K562 (cell line): ENCODE measurements at regions not wholly inside any gene's neighbourhood (a gene's known extent, or its start where the extent isn't known, plus 50 kb on each side); places are given as distances from the start of the nearest gene placed in this dataset.
A peak's percentile ranks its signal among the peaks of the same experiment; 100 is the strongest.

ENCODE experiments used
- CEBPB ChIP-seq: fragments of 450-650 bp; IDR thresholded peaks from 2 replicates; pipeline ENCODE4 v1.6.1; 2016; ENCODE audit warnings: missing genetic modification characterization, missing compliant biosample characterization
- CXXC5 ChIP-seq: fragments of 250-450 bp; sonication (Bioruptor Pico); IDR thresholded peaks from 2 replicates; pipeline ENCODE4 v1.8.0; 2022; ENCODE audit warnings: inconsistent platforms, mild to moderate bottlenecking, moderate library complexity
- EP300 ChIP-seq: IDR thresholded peaks from 2 replicates; pipeline ENCODE4 v1.6.1; 2012; ENCODE audit warnings: low read length, improper control_type of control experiment
- RCOR1 ChIP-seq, 2 experiments: IDR thresholded peaks; 2 replicates each; pipeline ENCODE4 v1.6.1; 2012; ENCODE audit warnings: low read depth in 2 of 2, low read length in 2 of 2, borderline replicate concordance in 1 of 2, improper control_type of control experiment in 1 of 2
- ZNF316 ChIP-seq: fragments of 450-650 bp; IDR thresholded peaks from 2 replicates; pipeline ENCODE4 v1.6.1; 2016
- TF ChIP-seq, protein P1 (sequence below): fragments of 200-600 bp; sonication (generic); IDR thresholded peaks from one replicate; pipeline ENCODE4 v1.6.1; 2012; ENCODE audit warnings: mild to moderate bottlenecking, low read depth, low read length, inconsistent platforms
- TF ChIP-seq, protein P2 (sequence below), 2 experiments: fragments of 450-650 bp; conservative IDR thresholded peaks; 2 replicates each; pipeline ENCODE4 v1.6.1; 2017; ENCODE audit warnings: mild to moderate bottlenecking in 2 of 2, moderate library complexity in 2 of 2
- TF ChIP-seq, protein P3 (sequence below): fragments of 250-450 bp; sonication (Bioruptor Pico); IDR thresholded peaks from 2 replicates; pipeline ENCODE4 v1.4.0; 2020

DNA sequence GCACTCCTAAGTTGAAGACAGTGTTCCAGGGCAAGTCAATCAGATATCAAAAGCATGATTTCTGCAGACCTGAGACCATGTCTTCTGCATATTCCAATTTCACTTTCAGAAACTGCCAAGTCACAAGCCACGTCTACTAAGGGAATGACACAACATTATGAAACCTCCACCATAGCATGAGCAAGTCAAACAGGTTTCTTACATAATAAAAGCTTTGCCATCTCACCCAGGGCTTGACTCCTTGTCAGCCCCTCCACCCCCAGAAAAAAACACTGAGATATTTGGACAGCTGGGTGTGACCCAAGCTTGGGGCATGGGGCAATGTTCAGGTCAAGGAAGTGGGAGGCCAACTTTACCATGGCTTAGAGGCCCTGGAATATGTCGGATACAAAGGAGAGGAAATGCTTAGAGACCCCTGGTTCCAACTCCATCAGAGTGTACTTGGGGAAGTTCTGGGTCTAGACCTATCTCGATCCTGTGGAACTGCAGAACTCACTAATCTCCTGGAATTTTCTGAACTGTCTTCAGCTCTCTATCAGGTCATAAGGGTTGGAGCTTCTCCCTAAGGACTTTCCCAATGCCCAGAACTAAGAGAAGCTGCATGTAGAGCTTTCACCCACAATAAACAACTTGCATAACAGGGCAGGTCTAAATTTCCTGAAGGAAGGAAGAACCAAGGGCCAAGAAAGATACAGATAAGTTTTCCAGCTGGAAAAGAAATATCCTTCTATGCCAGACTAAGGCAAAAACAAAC lies 80.6 kb upstream of the NAMPT start (continued):
- TF ChIP-seq, protein P1, sequence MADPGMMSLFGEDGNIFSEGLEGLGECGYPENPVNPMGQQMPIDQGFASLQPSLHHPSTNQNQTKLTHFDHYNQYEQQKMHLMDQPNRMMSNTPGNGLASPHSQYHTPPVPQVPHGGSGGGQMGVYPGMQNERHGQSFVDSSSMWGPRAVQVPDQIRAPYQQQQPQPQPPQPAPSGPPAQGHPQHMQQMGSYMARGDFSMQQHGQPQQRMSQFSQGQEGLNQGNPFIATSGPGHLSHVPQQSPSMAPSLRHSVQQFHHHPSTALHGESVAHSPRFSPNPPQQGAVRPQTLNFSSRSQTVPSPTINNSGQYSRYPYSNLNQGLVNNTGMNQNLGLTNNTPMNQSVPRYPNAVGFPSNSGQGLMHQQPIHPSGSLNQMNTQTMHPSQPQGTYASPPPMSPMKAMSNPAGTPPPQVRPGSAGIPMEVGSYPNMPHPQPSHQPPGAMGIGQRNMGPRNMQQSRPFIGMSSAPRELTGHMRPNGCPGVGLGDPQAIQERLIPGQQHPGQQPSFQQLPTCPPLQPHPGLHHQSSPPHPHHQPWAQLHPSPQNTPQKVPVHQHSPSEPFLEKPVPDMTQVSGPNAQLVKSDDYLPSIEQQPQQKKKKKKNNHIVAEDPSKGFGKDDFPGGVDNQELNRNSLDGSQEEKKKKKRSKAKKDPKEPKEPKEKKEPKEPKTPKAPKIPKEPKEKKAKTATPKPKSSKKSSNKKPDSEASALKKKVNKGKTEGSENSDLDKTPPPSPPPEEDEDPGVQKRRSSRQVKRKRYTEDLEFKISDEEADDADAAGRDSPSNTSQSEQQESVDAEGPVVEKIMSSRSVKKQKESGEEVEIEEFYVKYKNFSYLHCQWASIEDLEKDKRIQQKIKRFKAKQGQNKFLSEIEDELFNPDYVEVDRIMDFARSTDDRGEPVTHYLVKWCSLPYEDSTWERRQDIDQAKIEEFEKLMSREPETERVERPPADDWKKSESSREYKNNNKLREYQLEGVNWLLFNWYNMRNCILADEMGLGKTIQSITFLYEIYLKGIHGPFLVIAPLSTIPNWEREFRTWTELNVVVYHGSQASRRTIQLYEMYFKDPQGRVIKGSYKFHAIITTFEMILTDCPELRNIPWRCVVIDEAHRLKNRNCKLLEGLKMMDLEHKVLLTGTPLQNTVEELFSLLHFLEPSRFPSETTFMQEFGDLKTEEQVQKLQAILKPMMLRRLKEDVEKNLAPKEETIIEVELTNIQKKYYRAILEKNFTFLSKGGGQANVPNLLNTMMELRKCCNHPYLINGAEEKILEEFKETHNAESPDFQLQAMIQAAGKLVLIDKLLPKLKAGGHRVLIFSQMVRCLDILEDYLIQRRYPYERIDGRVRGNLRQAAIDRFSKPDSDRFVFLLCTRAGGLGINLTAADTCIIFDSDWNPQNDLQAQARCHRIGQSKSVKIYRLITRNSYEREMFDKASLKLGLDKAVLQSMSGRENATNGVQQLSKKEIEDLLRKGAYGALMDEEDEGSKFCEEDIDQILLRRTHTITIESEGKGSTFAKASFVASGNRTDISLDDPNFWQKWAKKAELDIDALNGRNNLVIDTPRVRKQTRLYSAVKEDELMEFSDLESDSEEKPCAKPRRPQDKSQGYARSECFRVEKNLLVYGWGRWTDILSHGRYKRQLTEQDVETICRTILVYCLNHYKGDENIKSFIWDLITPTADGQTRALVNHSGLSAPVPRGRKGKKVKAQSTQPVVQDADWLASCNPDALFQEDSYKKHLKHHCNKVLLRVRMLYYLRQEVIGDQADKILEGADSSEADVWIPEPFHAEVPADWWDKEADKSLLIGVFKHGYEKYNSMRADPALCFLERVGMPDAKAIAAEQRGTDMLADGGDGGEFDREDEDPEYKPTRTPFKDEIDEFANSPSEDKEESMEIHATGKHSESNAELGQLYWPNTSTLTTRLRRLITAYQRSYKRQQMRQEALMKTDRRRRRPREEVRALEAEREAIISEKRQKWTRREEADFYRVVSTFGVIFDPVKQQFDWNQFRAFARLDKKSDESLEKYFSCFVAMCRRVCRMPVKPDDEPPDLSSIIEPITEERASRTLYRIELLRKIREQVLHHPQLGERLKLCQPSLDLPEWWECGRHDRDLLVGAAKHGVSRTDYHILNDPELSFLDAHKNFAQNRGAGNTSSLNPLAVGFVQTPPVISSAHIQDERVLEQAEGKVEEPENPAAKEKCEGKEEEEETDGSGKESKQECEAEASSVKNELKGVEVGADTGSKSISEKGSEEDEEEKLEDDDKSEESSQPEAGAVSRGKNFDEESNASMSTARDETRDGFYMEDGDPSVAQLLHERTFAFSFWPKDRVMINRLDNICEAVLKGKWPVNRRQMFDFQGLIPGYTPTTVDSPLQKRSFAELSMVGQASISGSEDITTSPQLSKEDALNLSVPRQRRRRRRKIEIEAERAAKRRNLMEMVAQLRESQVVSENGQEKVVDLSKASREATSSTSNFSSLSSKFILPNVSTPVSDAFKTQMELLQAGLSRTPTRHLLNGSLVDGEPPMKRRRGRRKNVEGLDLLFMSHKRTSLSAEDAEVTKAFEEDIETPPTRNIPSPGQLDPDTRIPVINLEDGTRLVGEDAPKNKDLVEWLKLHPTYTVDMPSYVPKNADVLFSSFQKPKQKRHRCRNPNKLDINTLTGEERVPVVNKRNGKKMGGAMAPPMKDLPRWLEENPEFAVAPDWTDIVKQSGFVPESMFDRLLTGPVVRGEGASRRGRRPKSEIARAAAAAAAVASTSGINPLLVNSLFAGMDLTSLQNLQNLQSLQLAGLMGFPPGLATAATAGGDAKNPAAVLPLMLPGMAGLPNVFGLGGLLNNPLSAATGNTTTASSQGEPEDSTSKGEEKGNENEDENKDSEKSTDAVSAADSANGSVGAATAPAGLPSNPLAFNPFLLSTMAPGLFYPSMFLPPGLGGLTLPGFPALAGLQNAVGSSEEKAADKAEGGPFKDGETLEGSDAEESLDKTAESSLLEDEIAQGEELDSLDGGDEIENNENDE, result no peak
- TF ChIP-seq, protein P2, sequence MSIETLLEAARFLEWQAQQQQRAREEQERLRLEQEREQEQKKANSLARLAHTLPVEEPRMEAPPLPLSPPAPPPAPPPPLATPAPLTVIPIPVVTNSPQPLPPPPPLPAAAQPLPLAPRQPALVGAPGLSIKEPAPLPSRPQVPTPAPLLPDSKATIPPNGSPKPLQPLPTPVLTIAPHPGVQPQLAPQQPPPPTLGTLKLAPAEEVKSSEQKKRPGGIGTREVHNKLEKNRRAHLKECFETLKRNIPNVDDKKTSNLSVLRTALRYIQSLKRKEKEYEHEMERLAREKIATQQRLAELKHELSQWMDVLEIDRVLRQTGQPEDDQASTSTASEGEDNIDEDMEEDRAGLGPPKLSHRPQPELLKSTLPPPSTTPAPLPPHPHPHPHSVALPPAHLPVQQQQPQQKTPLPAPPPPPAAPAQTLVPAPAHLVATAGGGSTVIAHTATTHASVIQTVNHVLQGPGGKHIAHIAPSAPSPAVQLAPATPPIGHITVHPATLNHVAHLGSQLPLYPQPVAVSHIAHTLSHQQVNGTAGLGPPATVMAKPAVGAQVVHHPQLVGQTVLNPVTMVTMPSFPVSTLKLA (conservative IDR thresholded peaks at IDR 0.05), result peak in 1 of 2 experiments; percentile 49; a peak in 2 of 4 replicates
- TF ChIP-seq, protein P3, sequence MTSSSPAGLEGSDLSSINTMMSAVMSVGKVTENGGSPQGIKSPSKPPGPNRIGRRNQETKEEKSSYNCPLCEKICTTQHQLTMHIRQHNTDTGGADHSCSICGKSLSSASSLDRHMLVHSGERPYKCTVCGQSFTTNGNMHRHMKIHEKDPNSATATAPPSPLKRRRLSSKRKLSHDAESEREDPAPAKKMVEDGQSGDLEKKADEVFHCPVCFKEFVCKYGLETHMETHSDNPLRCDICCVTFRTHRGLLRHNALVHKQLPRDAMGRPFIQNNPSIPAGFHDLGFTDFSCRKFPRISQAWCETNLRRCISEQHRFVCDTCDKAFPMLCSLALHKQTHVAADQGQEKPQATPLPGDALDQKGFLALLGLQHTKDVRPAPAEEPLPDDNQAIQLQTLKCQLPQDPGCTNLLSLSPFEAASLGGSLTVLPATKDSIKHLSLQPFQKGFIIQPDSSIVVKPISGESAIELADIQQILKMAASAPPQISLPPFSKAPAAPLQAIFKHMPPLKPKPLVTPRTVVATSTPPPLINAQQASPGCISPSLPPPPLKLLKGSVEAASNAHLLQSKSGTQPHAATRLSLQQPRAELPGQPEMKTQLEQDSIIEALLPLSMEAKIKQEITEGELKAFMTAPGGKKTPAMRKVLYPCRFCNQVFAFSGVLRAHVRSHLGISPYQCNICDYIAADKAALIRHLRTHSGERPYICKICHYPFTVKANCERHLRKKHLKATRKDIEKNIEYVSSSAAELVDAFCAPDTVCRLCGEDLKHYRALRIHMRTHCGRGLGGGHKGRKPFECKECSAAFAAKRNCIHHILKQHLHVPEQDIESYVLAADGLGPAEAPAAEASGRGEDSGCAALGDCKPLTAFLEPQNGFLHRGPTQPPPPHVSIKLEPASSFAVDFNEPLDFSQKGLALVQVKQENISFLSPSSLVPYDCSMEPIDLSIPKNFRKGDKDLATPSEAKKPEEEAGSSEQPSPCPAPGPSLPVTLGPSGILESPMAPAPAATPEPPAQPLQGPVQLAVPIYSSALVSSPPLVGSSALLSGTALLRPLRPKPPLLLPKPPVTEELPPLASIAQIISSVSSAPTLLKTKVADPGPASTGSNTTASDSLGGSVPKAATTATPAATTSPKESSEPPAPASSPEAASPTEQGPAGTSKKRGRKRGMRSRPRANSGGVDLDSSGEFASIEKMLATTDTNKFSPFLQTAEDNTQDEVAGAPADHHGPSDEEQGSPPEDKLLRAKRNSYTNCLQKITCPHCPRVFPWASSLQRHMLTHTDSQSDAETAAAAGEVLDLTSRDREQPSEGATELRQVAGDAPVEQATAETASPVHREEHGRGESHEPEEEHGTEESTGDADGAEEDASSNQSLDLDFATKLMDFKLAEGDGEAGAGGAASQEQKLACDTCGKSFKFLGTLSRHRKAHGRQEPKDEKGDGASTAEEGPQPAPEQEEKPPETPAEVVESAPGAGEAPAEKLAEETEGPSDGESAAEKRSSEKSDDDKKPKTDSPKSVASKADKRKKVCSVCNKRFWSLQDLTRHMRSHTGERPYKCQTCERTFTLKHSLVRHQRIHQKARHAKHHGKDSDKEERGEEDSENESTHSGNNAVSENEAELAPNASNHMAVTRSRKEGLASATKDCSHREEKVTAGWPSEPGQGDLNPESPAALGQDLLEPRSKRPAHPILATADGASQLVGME (CRISPR knock-in tag), result 0 out of 2 replicates have a peak, but pooled peaks have one; percentile 63
- peak; percentile 96 for TF ChIP-seq ZNF316
- TF ChIP-seq EP300, result peak; percentile 87
- peak; percentile 77 for TF ChIP-seq CXXC5 (CRISPR knock-in tag)
- TF ChIP-seq RCOR1 (IDR thresholded peaks at IDR 0.05; ENCODE audit: borderline replicate concordance in 1 of 2, low read depth in 2 of 2, low read length in 2 of 2), result peak in 1 of 2 experiments; percentile 80; a peak in 1 of 4 replicates
- peak; percentile 96 for TF ChIP-seq CEBPB
